ENCODE measurements at regions not wholly inside any gene's neighbourhood (a gene's known extent, or its start where the extent isn't known, plus 50 kb on each side); places are given as distances from the start of the nearest gene placed in this dataset.
"Not testable (repeated sequence)": the region's sequence is repeated elsewhere in the genome, so short reads cannot be mapped to it uniquely, and the experiment has no call there.

DNA sequence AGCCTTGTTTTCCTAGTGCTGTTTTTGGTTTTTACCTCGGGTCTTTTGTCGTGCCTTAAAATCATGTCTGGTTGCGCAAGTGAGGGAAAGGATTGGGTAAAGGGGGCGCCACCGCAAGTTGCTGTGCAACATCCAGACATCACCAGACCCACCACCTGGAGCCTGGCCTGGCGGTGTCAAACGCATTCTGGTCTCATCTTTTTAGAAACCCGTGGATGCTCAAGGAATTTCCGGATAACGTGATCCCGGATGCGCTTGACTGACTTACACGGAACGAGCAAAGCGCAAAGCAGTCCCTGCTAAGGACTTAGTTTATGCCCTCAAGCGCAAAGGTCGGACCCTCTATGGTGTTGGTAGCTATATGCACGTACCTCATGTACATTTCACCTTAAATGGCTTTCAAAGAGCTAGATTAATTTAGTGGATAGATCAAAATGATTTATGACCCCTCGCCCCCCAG is 105.2 kb downstream of the OR2B2 start:
- no peak for DNase-seq (ENCODE audit: low read depth in 2 of 2)

DNA sequence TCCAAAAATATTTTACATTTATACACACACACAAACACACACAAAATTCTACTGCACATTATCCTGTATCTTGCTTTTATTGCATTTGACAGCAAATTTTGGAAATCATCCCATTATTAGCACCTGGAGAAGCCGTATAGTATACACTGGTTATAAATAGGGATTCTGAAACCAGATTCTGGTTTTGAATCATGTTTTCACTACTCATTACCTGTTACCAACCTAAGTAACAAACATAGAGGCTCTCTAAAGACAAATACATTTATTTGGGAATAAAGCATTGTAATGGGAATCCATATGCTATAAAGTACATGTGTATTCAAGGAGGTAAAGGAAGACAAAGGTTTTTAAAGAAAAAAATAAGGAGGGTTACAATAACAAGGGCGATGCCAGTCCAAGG is 106.8 kb downstream of the OR2B2 start:
- no peak for DNase-seq (ENCODE audit: low read depth in 2 of 2)

DNA sequence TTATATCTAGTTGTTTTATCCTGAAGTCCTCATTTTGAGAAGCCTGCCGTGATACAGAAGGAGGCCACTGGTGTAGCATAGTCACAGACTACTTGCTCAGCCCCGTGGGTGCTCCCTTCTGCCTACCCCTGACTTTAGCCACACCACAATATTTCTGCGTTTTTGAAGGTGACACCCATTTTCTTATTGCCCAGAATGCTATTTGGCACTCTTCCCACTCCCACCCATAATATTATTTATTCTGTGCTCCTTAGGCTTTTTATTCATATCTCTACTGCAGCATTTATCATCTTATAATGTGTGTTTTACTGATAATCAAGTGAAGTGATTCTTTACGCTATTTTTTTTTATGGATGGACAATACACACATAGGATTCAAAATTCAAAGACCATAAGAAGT is 107.3 kb downstream of the OR2B2 start:
- DNase-seq (ENCODE audit: low read depth in 2 of 2) = no peak

DNA sequence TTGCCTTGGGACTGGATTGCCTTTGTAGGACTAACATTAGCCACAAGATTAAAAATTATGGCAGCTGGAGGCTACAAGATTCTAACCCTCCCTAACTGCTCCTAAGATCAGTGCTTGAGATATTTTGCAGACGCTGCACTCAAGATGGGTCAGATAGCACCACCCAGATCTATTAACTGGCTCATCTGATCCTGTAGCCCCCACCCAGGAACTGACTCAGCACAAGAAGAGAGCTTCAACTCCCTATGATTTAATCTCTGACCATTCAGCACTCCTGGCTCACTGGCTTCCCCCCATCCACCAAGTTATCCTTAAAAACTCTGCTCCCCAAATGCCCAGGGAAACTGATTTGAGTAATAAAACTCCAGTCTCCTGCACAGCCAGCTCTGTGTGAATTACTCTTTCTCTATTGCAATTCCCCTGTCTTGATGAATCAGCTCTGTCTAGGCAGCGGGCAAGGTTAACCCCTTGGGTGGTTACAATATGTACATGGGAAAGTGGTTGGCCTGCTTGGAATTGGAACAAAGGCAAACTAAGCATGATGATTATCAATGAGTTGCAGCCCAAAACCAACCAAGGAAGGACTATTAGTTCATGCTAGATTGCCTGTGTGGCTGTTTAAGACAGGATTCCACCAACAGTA is 111.3 kb downstream of the OR2B2 start:
- no peak for DNase-seq (ENCODE audit: low read depth in 2 of 2)

DNA sequence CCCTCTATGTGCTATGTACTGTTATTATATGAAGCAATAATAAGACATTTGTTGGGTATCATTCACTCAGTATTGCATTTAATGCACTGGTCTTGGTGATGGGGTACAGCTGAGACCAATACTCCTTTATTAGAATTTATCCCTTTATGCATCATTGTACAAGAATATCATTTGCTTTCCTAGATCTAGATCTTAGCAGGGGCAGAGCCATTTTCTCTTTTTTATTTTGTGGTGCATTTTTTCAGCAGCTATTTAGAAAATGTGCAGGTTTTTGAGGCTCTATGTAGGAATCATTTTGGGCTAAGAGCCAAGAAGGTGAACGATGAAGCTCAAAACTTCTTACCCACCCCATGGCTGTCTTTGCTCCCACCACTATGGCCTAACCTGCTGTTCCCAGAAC is 114.2 kb downstream of the OR2B2 start:
- no peak for DNase-seq (ENCODE audit: low read depth in 2 of 2)

GRCh38 chr6:27796736-27797481 is 115.3 kb downstream of the OR2B2 start:
- DNase-seq (ENCODE audit: low read depth in 2 of 2) = not testable (repeated sequence)

- DNase-seq (ENCODE audit: low read depth in 2 of 2) = peak in 1 of 2 donors; percentile 71
These were observed 116.3 kb downstream of the OR2B2 start for GRCh38 chr6:27795697-27796494.

DNA sequence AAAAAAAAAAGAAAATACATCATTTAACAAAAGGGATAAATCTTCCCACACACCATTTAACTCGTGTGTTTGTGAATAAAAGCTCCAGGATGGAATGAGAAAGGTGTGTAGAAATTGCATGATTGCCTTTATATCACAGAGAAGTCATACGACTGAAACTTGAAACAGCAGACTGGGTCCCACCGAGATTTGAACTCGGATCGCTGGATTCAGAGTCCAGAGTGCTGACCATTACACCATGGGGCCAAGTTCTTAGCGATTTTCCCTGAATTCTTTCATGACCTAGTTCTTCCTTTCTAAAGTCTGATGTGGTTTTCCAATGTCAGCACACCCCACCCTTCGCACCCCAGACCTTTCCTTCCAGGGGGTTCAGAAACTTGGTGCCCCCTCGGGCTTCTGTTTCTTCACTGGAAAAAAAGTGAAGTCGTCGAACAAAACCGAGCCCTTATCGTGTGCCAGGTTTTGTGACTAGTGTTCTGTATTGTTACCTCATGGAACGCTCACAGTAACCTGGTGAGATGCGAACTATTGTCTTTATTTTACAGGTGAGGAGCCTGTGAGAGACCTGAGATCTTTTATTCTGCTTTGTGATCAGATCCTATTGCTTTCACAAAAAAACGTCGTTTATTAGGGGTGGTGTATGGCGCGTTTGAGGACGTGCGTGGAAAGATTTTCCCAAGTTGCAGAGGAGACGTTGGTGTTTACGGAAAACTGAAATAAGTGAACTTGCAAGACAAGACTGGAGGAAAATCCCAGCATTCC is 120.8 kb downstream of the OR2B2 start:
- no peak for DNase-seq (ENCODE audit: low read depth in 2 of 2)

DNA sequence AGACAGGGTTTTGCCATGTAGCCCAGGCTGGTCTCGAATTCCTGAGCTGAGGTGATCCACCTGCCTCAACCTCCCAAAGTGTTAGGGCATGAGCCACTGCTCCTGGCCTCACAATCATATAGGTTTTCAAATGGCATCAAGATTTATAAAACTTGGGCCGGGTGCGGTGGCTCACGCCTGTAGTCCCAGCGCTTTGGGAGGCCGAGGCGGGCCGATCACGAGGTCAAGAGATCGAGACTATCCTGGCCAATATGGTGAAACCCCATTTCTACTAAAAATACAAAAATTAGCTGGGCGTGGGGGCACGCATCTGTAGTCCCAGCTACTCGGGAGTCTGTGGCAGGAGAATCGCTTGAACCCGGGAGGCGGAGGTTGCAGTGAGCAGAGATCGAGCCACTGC is 123.8 kb downstream of the OR2B2 start:
- DNase-seq (ENCODE audit: low read depth in 2 of 2) = not testable (repeated sequence)

GRCh38 chr6:27786048-27786447 is 126.1 kb downstream of the OR2B2 start:
- DNase-seq (ENCODE audit: low read depth in 2 of 2) = no peak

GRCh38 chr6:27785294-27785693 is 126.9 kb downstream of the OR2B2 start:
- DNase-seq (ENCODE audit: low read depth in 2 of 2) = no peak

DNA sequence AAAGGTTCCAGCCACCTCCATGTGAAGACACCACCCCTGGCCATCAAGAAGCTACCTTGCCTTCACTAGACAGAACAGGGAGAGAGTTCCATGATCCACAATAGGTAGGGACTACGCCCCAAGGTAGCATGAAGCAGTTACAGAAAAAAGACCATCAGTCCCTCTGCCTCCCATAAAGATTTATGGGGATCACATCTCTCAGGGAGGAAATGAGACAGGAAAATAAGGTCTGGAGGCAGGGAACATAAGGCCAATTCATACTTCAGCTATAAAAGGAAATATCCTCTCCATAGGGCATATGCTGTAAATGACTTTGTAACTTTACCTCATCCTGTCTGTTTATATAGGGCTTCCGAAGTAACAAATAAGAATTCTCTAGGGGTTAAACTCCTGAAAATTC is 129.4 kb downstream of the OR2B2 start:
- DNase-seq (ENCODE audit: low read depth in 2 of 2) = no peak

DNA sequence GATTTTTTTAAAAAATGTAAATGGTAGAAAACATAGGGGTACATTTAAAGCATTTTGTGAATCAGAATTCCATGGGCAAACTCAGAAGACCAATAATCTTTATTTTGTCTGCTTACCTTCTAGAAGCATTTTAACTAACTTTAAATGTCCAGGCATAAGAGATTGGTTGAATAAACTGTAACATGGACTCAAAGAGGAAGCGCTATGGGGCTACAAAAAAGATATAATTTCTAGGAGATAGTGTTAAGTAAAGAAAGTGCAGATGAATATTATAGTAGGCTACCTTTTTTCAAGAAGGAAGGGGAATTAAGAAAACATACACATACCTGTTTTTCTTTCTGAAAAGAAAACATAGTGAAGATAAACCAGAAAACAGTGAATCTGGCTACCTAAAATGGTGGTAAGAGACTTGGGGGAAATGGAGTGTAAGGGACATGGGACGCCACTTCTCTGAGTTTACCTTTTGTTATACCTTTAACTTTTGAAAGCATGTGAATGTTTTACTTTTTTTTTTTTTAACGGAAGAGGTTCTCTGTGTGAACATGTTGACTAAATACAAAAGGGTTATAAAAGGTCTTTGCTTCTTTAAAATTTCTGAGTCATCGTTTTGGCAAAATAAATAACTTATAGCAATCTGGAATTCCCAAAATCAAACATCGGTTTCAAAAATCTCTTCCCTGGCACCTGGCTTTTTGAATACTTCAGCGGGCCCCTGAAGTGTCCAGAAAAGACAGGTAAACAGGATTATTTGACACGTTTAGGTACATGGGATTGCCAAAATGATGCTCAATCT is 133.4 kb downstream of the OR2B2 start:
- DNase-seq (ENCODE audit: low read depth in 2 of 2) = no peak

DNA sequence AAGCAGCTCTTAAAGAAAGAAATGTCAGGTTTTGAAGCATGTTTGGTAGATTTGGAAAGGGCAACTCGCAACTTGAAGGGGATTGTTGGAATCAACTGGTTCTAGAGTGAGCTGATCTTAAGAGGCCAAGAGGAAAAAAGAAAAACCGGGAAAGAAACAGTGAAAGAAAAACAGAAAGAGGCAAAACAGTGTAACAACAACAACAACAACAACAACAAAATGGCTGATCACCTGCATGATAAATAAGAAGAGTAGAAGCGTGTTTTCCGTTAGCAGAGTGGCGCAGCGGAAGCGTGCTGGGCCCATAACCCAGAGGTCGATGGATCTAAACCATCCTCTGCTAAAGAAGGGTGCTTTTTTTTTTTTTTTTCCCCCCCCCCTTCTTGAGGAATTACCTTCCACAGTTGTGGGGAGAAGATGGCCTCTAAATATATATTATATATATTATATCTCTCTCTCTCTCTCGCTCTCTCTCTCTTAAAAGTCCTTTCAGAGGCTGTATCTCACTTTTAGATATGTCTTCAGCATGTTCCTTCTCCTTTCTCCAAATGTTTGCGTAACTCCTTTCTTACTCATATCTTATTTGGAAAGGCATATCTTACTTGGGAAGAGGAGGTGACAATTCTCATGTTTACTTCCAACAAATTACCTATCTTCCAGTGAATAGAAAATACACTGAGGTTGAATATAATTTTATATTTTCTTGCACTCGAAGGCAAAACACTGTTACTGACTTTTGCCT is 134.4 kb downstream of the OR2B2 start:
- DNase-seq (ENCODE audit: low read depth in 2 of 2) = no peak

- DNase-seq (ENCODE audit: low read depth in 2 of 2) = no peak
These were observed 135.1 kb downstream of the OR2B2 start for GRCh38 chr6:27777126-27777525.

- no peak for DNase-seq (ENCODE audit: low read depth in 2 of 2)
These were observed 135.7 kb downstream of the OR2B2 start for GRCh38 chr6:27776504-27776903.

DNA sequence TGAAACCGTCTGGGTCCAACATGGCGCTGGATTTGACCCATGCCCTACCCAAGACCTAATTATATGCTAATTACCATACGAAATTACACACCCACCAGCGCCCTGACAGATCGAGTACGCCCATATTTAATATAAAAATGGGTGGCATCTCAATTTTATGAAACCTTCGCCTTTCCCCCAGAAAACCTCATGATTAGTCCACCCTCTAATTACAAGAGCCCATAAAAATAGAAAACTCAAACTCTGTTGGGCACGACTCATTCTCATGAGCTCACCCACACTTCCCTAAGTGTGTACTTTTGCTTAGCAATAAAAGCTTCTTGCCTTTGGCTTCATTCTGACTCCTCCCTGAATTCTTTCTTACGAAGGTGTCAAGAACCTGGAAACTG is 136.4 kb downstream of the OR2B2 start:
- no peak for DNase-seq (ENCODE audit: low read depth in 2 of 2)

DNA sequence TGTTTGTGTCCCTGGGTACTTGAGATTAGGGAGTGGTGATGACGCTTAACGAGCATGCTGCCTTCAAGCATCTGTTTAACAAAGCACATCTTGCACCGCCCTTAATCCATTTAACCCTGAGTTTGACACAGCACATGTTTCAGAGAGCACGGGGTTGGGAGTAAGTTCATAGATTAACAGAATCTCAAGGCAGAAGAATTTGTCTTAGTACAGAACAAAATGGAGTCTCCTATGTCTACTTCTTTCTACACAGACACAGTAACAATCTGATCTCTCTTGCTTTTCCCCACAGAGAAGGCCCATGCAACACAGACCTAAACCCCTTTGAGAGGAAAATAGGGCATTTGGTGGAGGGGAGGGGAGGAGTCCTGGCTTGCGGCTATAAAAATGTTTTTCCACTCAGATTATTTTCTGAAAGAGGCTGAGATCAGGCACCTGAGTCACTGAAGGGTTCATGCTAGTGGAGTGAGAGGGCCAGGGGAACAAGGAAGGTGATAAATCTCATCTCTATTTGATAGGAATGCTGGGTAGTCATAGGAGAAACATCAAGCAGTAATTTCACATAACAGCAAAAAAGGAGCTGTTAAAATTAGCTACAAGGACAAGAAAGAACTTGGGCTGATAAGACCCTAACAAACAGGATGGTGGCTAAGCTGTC is 136.9 kb downstream of the OR2B2 start:
- DNase-seq (ENCODE audit: low read depth in 2 of 2) = not testable (repeated sequence)

DNA sequence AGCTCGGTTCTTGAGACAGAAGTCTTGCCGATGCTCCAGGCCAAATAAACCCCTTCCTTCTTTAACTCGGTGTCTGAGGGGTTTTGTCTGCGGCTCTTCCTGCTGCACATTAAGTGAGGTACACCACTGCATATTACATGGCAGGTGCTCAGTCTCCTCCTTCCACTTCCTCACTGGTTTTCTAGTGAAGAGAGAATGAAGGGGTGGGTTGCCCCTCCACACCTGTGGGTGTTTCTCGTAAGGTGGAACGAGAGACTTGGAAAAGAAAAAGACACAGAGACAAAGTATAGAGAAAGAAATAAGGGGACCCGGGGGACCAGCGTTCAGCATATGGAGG is 138.0 kb downstream of the OR2B2 start:
- DNase-seq (ENCODE audit: low read depth in 2 of 2) = not testable (repeated sequence)

Measured in activated CD4-positive, alpha-beta T cell treated with anti-CD3 and anti-CD28 coated beads for 24 hours (primary cell).